ENCODE measurements at regions not wholly inside any gene's neighbourhood (a gene's known extent, or its start where the extent isn't known, plus 50 kb on each side); places are given as distances from the start of the nearest gene placed in this dataset.
"Not testable (repeated sequence)": the region's sequence is repeated elsewhere in the genome, so short reads cannot be mapped to it uniquely, and the experiment has no call there.

DNA sequence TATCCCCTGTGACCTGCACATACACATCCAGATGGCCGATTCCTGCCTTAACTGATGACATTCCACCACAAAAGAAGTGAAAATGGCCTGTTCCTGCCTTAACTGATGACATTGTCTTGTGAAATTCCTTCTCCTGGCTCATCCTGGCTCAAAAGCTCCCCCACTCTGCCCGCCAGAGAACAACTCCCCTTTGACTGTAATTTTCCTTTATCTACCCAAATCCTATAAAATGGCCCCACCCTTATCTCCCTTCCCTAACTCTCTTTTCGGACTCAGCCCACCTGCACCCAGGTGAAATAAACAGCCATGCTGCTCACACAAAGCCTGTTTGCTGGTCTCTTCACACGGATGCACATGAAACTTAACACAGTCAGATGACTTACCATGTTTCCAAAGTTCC, 403.8 kb downstream of the TBC1D32 start:
- TF ChIP-seq, protein P1, sequence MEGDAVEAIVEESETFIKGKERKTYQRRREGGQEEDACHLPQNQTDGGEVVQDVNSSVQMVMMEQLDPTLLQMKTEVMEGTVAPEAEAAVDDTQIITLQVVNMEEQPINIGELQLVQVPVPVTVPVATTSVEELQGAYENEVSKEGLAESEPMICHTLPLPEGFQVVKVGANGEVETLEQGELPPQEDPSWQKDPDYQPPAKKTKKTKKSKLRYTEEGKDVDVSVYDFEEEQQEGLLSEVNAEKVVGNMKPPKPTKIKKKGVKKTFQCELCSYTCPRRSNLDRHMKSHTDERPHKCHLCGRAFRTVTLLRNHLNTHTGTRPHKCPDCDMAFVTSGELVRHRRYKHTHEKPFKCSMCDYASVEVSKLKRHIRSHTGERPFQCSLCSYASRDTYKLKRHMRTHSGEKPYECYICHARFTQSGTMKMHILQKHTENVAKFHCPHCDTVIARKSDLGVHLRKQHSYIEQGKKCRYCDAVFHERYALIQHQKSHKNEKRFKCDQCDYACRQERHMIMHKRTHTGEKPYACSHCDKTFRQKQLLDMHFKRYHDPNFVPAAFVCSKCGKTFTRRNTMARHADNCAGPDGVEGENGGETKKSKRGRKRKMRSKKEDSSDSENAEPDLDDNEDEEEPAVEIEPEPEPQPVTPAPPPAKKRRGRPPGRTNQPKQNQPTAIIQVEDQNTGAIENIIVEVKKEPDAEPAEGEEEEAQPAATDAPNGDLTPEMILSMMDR (conservative IDR thresholded peaks at IDR 0.05) = 0 out of 2 replicates have a peak, but pooled peaks have one; percentile 3
- not testable (repeated sequence) for H3K27ac ChIP-seq

DNA sequence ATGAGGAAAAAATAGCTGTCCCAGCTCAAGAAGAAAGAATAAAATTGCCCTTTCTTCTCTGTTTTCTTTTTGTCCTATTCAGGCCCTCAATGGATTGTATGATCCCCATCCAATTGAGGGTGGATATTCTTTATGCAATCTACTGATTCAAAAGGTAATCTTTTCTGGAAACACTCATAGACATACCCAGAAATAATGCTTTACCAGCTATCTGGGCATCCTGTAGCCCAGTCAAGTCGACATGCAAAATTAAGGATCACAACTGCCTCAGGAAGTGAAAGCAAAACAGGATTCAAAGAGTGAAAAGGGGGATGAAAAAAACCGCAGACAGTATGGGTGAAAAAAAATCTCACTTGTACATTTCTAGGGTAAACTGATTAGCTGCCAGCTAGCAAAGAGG, 410.1 kb downstream of the TBC1D32 start:
- H3K27ac ChIP-seq = no peak overlapping the region
- TF ChIP-seq ZFX (IDR thresholded peaks at IDR 0.05) = no peak
- TF ChIP-seq, protein P1 (conservative IDR thresholded peaks at IDR 0.05) = no peak

DNA sequence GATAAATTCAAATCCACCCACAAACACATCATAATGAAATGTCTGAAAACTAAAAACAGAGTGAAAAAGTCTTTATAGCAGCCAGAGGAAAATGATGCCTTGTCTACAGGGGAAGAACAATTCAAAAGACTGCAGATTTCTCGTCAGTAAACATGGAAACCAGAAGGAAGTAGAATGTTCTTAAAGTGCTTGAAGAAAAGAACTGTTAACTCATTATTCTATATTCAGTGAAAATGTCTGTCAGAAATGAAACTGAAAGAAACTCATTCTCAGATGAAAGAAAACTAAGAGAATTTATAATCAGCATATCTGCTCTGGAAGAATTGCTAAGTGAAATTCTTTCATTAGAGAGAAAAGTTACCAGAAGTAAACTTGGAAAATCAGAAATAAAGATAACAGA, 416.1 kb downstream of the TBC1D32 start:
- no peak overlapping the region for H3K27ac ChIP-seq
- TF ChIP-seq, protein P1 (conservative IDR thresholded peaks at IDR 0.05) = no peak
- no peak for TF ChIP-seq ZFX (IDR thresholded peaks at IDR 0.05)

DNA sequence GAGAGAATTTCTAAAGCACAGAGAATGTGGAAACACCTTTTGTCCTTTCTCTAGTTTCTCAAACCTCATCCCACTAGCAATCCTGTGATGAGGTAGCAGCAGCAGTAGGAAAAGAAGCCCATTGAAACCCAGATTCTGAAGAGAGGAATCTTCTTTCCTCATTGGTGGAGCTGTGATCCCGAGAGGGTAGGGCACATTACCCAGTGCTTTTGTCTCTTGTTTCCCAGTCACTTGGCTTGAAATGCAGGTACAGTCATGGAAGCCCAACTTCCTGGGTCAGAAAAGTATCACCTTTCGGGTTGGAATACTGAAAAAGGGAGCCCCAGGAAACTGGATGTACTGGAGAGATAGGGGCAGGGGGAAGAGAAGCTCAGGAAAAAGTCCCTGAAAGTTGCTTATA, 417.4 kb downstream of the TBC1D32 start:
- no peak overlapping the region for H3K27ac ChIP-seq
- TF ChIP-seq ZFX (IDR thresholded peaks at IDR 0.05) = no peak
- TF ChIP-seq, protein P1 (conservative IDR thresholded peaks at IDR 0.05) = no peak

DNA sequence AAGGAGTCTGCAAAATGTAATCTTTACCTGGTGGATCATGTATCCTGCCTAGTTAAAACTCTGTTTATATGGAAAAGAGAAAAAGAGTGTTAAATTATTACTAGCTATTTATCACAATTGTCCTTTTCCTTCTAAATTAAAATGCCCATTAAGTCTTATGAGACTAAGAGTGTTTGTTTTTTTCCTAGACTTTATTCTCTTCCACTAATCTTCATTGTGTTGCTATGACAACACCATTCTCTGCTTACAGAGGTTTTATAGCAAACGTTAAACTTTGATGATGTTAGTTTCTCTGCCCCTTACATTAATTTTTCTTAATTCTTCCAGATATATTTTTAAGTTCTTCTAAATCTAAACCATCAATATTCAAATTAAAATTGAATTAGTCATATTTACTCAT, 420.8 kb downstream of the TBC1D32 start:
- TF ChIP-seq ZFX (IDR thresholded peaks at IDR 0.05) = no peak
- TF ChIP-seq, protein P1 (conservative IDR thresholded peaks at IDR 0.05) = no peak
- H3K27ac ChIP-seq = no peak overlapping the region

DNA sequence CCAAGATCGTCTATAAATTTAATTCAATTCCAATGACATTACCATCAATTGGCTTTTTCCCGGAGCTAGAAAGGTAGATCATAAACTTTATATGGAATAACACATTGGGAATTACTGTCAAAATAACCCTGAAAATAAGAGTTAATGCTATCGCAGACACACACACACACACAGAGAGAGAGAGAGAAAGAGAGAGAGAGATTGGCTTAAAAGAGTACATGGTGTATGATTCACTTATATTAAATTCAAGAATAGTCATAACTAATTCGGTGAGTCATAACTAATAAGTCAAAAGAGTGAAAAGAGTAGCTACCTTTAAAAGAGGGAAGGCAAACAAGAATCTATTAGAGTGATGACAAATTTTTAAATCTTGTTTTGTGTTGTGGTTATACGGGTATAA, 425.5 kb downstream of the TBC1D32 start:
- no peak overlapping the region for H3K27ac ChIP-seq
- TF ChIP-seq ZFX (IDR thresholded peaks at IDR 0.05) = no peak

DNA sequence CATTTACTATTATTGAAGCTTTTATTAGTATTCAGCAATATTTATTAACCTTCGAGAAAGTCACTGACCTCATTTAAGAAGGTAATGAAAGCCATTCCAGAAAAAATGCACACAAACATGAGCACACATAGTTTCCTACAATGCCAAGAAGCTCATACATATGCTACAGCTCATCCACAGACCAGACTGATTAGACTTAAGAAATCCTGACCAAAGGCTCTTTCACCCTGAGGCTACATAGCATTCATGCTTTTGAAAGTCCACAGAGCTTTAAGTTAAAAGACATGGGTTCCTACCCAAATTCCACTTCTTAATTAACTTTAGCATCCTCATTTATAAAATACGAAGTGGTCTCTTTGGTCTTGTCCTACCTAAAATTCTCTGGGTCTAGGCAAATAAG, 430.4 kb downstream of the TBC1D32 start:
- H3K27ac ChIP-seq = no peak overlapping the region
- TF ChIP-seq ZFX (IDR thresholded peaks at IDR 0.05) = no peak
- TF ChIP-seq, protein P1 (conservative IDR thresholded peaks at IDR 0.05) = no peak

DNA sequence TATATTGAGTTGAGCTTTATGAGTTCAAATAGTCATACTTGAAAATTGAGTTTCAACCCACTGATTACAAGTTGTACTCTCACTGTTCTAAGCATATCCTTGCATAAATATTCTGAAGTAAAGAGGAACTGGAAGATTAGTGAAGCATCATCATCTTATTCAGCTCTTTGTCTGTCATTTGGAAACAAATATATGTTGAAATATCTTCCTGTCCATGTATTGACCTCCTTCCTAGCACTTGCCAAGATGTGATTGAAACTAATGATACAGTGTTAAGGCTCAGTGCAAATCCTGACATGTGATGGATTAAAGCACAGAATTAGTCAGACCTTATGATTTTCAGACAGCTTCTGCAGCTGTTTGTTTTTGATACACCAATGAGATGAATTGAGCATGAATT, 434.3 kb downstream of the TBC1D32 start:
- no peak for TF ChIP-seq ZFX (IDR thresholded peaks at IDR 0.05)
- TF ChIP-seq, protein P1 (conservative IDR thresholded peaks at IDR 0.05) = no peak
- H3K27ac ChIP-seq = no peak overlapping the region

Data from C4-2B (cell line).